Lung (tissue), 11 donors: ENCODE measurements at regions not wholly inside any gene's neighbourhood (a gene's known extent, or its start where the extent isn't known, plus 50 kb on each side); places are given as distances from the start of the nearest gene placed in this dataset.

Experiments used
- ATAC-seq: fragments of 200-7000 bp; cut with Tn5 transposase; one replicate; pipeline ENCODE4 v1.9.1; 2020; ENCODE audit warnings: moderate number of reproducible peaks; ENCODE audit not compliant: insufficient read depth, low FRiP score
- DNase-seq, 3 donors: peaks; one replicate each; pipeline ENCODE4 v3.0.0-alpha.2; 2013 to 2017
- H3K27ac ChIP-seq, 2 donors: one replicate each; pipeline ENCODE4 v1.5.1; 2013; ENCODE audit warnings: mild to moderate bottlenecking in 2 of 2, moderate library complexity in 2 of 2, control low read depth in 1 of 2, inconsistent platforms in 1 of 2, low read depth in 1 of 2, low read length in 1 of 2
- H3K27me3 ChIP-seq, 3 donors: one replicate each; pipeline ENCODE4 v1.5.1; 2013; ENCODE audit warnings: low read length in 2 of 3; ENCODE audit not compliant: control insufficient read depth in 3 of 3, insufficient read depth in 3 of 3
- H3K36me3 ChIP-seq, 4 donors: one replicate each; pipeline ENCODE4 v1.5.1; 2013; ENCODE audit warnings: low read length in 4 of 4, mild to moderate bottlenecking in 1 of 4, moderate library complexity in 1 of 4; ENCODE audit not compliant: control insufficient read depth in 4 of 4, insufficient read depth in 4 of 4
- H3K4me1 ChIP-seq, 5 donors: one replicate each; pipeline ENCODE4 v1.5.1; 2013; ENCODE audit warnings: low read length in 5 of 5, mild to moderate bottlenecking in 2 of 5, moderate library complexity in 1 of 5; ENCODE audit not compliant: control insufficient read depth in 5 of 5, insufficient read depth in 5 of 5
- H3K4me3 ChIP-seq: one replicate; pipeline ENCODE4 v1.5.1; 2013; ENCODE audit warnings: mild to moderate bottlenecking, control low read depth, moderate library complexity
- H3K9ac ChIP-seq, 2 donors: one replicate each; pipeline ENCODE4 v1.5.1; 2013; ENCODE audit warnings: low read length in 2 of 2, control low read depth in 1 of 2; ENCODE audit not compliant: insufficient read depth in 1 of 2
- H3K9me3 ChIP-seq, 4 donors: one replicate each; pipeline ENCODE4 v1.5.1; 2013; ENCODE audit warnings: low read length in 3 of 4, mild to moderate bottlenecking in 1 of 4, moderate library complexity in 1 of 4; ENCODE audit not compliant: control insufficient read depth in 4 of 4, insufficient read depth in 3 of 4
- CTCF ChIP-seq: IDR thresholded peaks from 2 replicates; pipeline ENCODE4 v1.5.1; 2012; ENCODE audit warnings: mild to moderate bottlenecking; ENCODE audit errors: control extremely low read depth, extremely low read depth
- WGBS, 2 donors: extraction: QIAGEN DNeasy Blood & Tissue Kit; methylation state at CpG; one replicate each; pipeline ENCODE4 v1.1.7; 2013; 5-methylcytosine and 5-hydroxymethylcytosine counted together
- donor health status: control.
- donor health status: control.
- donor health status: Bipolar disorder and iron deficiency.
- donor health status: healthy.
- donor health status: DM: yes; HTN: yes; CAD: no.

GRCh38 chr4:117479673-117480072 lies 394.3 kb upstream of the TRAM1L1 start:
- no peak overlapping the region for H3K27ac ChIP-seq
- H3K27me3 ChIP-seq, result no peaks in the 10 kb centered on the region
- H3K4me3 ChIP-seq, result no peak overlapping the region
- no peaks in the 10 kb centered on the region for H3K36me3 ChIP-seq
- 84 to 89% methylated on average over 6 of the region's 6 CpGs for WGBS, 2 donors
- no peaks in the 10 kb centered on the region for H3K4me1 ChIP-seq
- TF ChIP-seq CTCF, result no peak
- DNase-seq (no peak), ATAC-seq (no peak)
- H3K9me3 ChIP-seq, result no peaks in the 10 kb centered on the region
- H3K9ac ChIP-seq, result no peak overlapping the region

- Histone ChIP-seq H3K4me1 (no peaks in the 10 kb centered on the region), H3K36me3 (no peaks in the 10 kb centered on the region), H3K9ac (no peak overlapping the region), H3K27ac (no peak overlapping the region), H3K9me3 (no peaks in the 10 kb centered on the region), H3K4me3 (no peak overlapping the region), H3K27me3 (no peaks in the 10 kb centered on the region)
- TF ChIP-seq CTCF, result no peak
- whole genome bisulfite sequencing, 2 donors, result 68 to 80% methylated on average over 3 of the region's 3 CpGs
- DNase-seq, result no peak
- no peak for ATAC-seq
These were observed 396.4 kb upstream of the TRAM1L1 start for GRCh38 chr4:117481742-117482141.

GRCh38 chr4:117488692-117489091 lies 403.3 kb upstream of the TRAM1L1 start:
- H3K9me3 ChIP-seq, result no peaks in the 10 kb centered on the region
- 91 to 94% methylated on average over 7 of the region's 7 CpGs for WGBS, 2 donors
- no peak overlapping the region for H3K9ac ChIP-seq
- no peak for TF ChIP-seq CTCF
- no peak overlapping the region for H3K4me3 ChIP-seq
- no peak for DNase-seq
- no peaks in the 10 kb centered on the region for H3K27me3 ChIP-seq
- H3K36me3 ChIP-seq, result no peaks in the 10 kb centered on the region
- no peak overlapping the region for H3K27ac ChIP-seq
- no peaks in the 10 kb centered on the region for H3K4me1 ChIP-seq
- ATAC-seq, result no peak

GRCh38 chr4:117489107-117489506 lies 403.7 kb upstream of the TRAM1L1 start:
- no peaks in the 10 kb centered on the region for H3K4me1 ChIP-seq
- H3K27me3 ChIP-seq, result no peaks in the 10 kb centered on the region
- WGBS, 2 donors, result 86 to 95% methylated on average over 2 of the region's 2 CpGs
- no peak for DNase-seq
- no peak overlapping the region for H3K4me3 ChIP-seq
- no peak overlapping the region for H3K9ac ChIP-seq
- H3K36me3 ChIP-seq, result no peaks in the 10 kb centered on the region
- no peaks in the 10 kb centered on the region for H3K9me3 ChIP-seq
- no peak for ATAC-seq
- H3K27ac ChIP-seq, result no peak overlapping the region
- no peak for TF ChIP-seq CTCF
